Body of pancreas (tissue), 4 donors: ENCODE measurements at regions not wholly inside any gene's neighbourhood (a gene's known extent, or its start where the extent isn't known, plus 50 kb on each side); places are given as distances from the start of the nearest gene placed in this dataset.

ENCODE experiments used
- ATAC-seq: fragments of 150-250 bp; one replicate; pipeline ENCODE4 v1.9.1; 2016
- DNase-seq, 4 donors: peaks; one replicate each; pipeline ENCODE4 v3.0.0-alpha.2; 2019
- H3K27ac ChIP-seq, 4 donors: fragments of 200-600 bp; sonication (generic); 1 replicate in 3 of 4; 2 replicates in 1 of 4; pipeline versions ENCODE4 v1.5.1 to v1.6.1; 2016 to 2019; ENCODE audit warnings: mild to moderate bottlenecking in 1 of 4, mixed read lengths in 1 of 4, moderate library complexity in 1 of 4
- H3K27me3 ChIP-seq, 2 donors: fragments of 200-600 bp; sonication (generic); one replicate each; pipeline ENCODE4 v1.6.0; 2016; ENCODE audit warnings: mild to moderate bottlenecking in 1 of 2
- H3K36me3 ChIP-seq, 2 donors: fragments of 200-600 bp; sonication (generic); replicated peaks in 1 of 2; 2 replicates each; pipeline ENCODE4 v1.5.1; 2016; ENCODE audit warnings: low read depth in 2 of 2; ENCODE audit not compliant: insufficient read depth in 1 of 2
- H3K4me1 ChIP-seq: fragments of 200-600 bp; sonication (generic); one replicate; pipeline ENCODE4 v1.6.0; 2016
- H3K4me3 ChIP-seq, 2 donors: fragments of 200-600 bp; sonication (generic); 1 replicate in 1 of 2; 2 replicates in 1 of 2; pipeline ENCODE4 v1.5.1; 2016 to 2019
- H3K9me3 ChIP-seq, 3 donors: fragments of 200-600 bp; sonication (generic); 1 replicate in 2 of 3; 2 replicates in 1 of 3; pipeline ENCODE4 v1.5.1; 2016
- POLR2A ChIP-seq, 3 donors: fragments of 450-650 bp; IDR thresholded peaks; one replicate each; pipeline ENCODE4 v1.6.1; 2016; ENCODE audit warnings: antibody characterized with exemption in 3 of 3, mild to moderate bottlenecking in 2 of 3
- WGBS, 2 donors: methylation state at CpG; one replicate each; pipeline ENCODE4 v1.1.5; 2017; 5-methylcytosine and 5-hydroxymethylcytosine counted together
- intact Hi-C: fragments of 100-400 bp; cut with DNase I; formaldehyde crosslinking; loops from one replicate; pipeline ENCODE4 v1.15.1; 2023
- TF ChIP-seq, protein P1 (sequence below), 7 experiments: fragments of 450-650 bp in 4 of 7; fragments of 200-600 bp in 3 of 7; sonication (generic) in 3 of 7; IDR thresholded peaks; one replicate each; pipeline ENCODE4 v1.5.1; 2016 to 2019; ENCODE audit warnings: antibody characterized with exemption in 7 of 7

DNA sequence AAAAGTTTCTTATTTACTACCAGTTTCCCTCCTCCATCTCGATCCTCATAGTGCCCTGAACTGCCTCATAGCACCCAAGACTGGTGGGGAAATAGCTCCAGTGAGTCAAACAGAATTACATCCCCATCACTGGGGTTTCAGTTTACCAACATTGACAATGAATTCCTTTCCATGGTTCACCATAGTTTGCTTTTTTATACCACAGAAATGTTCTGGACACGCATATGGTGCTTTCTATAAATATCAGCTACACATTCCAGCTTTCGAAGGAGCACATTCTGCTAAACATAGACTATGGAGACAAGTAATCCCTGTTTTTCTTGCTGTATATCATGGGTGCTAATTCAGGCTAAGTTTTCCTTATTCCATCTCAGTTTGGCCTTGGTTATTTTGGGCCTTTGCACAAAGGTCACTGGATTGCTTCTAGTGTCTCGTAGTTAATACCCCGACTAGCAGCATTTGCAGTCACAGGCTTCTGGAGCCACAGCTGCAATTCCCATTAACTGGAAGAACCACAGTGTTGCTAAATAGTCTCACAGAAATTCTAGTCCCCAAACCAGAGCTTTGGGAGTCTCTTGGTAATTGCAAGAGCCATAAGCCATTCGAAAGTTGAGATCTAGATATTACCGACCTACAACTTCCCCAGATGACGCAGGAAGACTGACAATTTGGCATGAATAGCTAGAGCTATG is 53.4 kb upstream of the TRPC3 start:
- intact Hi-C loops: no loop called here
- WGBS, 2 donors: 71 to 78% methylated on average over 8 of the region's 8 CpGs
- Histone ChIP-seq H3K4me1 (no peaks in the 10 kb centered on the region), H3K4me3 (no peak overlapping the region), H3K27me3 (no peaks in the 10 kb centered on the region), H3K27ac (no peak overlapping the region), H3K36me3 (no peaks in the 10 kb centered on the region), H3K9me3 (no peaks in the 10 kb centered on the region)
- ATAC-seq (no peak), DNase-seq (no peak)
- TF ChIP-seq, protein P1, sequence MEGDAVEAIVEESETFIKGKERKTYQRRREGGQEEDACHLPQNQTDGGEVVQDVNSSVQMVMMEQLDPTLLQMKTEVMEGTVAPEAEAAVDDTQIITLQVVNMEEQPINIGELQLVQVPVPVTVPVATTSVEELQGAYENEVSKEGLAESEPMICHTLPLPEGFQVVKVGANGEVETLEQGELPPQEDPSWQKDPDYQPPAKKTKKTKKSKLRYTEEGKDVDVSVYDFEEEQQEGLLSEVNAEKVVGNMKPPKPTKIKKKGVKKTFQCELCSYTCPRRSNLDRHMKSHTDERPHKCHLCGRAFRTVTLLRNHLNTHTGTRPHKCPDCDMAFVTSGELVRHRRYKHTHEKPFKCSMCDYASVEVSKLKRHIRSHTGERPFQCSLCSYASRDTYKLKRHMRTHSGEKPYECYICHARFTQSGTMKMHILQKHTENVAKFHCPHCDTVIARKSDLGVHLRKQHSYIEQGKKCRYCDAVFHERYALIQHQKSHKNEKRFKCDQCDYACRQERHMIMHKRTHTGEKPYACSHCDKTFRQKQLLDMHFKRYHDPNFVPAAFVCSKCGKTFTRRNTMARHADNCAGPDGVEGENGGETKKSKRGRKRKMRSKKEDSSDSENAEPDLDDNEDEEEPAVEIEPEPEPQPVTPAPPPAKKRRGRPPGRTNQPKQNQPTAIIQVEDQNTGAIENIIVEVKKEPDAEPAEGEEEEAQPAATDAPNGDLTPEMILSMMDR (IDR thresholded peaks at IDR 0.05): no peak
- no peak for TF ChIP-seq POLR2A (IDR thresholded peaks at IDR 0.05)

DNA sequence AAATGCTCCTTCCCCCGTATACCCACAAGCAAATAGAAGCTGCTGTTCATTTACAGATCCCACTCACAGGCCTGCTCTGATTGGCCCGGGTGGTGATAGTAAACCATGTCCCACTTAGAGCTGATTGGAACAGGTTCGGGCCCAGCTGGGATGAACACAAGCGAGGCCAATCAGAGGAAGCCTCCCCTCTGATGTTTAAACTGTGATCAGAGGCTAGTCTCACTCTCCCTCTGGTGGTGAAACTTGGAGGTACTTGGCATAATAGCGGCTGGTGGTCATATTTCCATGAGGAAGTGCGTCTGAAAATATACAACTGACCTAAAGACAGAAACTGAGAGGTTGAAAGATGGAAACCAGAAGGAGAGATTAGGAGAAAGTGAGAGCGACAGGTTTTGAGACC is 51.5 kb upstream of the TRPC3 start:
- H3K27me3 ChIP-seq: no peaks in the 10 kb centered on the region
- no peak for ATAC-seq
- H3K4me3 ChIP-seq: no peak overlapping the region
- 71 to 83% methylated on average over 7 of the region's 7 CpGs for WGBS, 2 donors
- DNase-seq: peak in 2 of 4 donors; percentile 9 to 14
- intact Hi-C loops: no loop called here
- H3K27ac ChIP-seq: no peak overlapping the region
- no peaks in the 10 kb centered on the region for H3K9me3 ChIP-seq
- no peaks in the 10 kb centered on the region for H3K36me3 ChIP-seq
- no peak for TF ChIP-seq POLR2A (IDR thresholded peaks at IDR 0.05)
- TF ChIP-seq, protein P1 (IDR thresholded peaks at IDR 0.05): peak in 3 of 7 experiments; percentile 17 to 31 (median 26)
- H3K4me1 ChIP-seq: no peaks in the 10 kb centered on the region
